NB4 (cell line): ENCODE measurements at regions not wholly inside any gene's neighbourhood (a gene's known extent, or its start where the extent isn't known, plus 50 kb on each side); places are given as distances from the start of the nearest gene placed in this dataset.

Source experiments
- CTCF ChIP-seq: IDR thresholded peaks from one replicate; pipeline ENCODE4 v1.5.1; 2012; ENCODE audit warnings: low read depth, low read length
- MAX ChIP-seq: IDR thresholded peaks from 2 replicates; pipeline ENCODE4 v1.6.1; 2011; ENCODE audit warnings: low read depth, low read length

GRCh38 chr4:158958489-158959270, 144.2 kb upstream of the RAPGEF2 start:
- no peak for TF ChIP-seq CTCF
- TF ChIP-seq MAX: no peak
